ENCODE measurements at regions not wholly inside any gene's neighbourhood (a gene's known extent, or its start where the extent isn't known, plus 50 kb on each side); places are given as distances from the start of the nearest gene placed in this dataset.

- H3K79me2 ChIP-seq (ENCODE audit: control insufficient read depth, insufficient read depth, low read length, unreplicated experiment): no peaks in the 10 kb centered on the region
- no peak overlapping the region for H3K4me3 ChIP-seq (ENCODE audit: low read depth, low read length)
- no peak overlapping the region for H2AFZ ChIP-seq (ENCODE audit: low read length, unreplicated experiment)
- H3K36me3 ChIP-seq (ENCODE audit: insufficient read depth, low read length): no peaks in the 10 kb centered on the region
- no peaks in the 10 kb centered on the region for H3K27me3 ChIP-seq (ENCODE audit: insufficient read depth, low read length)
- no peaks in the 10 kb centered on the region for H3K4me1 ChIP-seq (ENCODE audit: control insufficient read depth, insufficient read depth, low read length, unreplicated experiment)
- H3K27ac ChIP-seq (ENCODE audit: low read depth, low read length): no peak overlapping the region
Measured at GRCh38 chr3:164095949-164096348, 982.3 kb downstream of the SI start.

- no peak overlapping the region for H2AFZ ChIP-seq (ENCODE audit: low read length, unreplicated experiment)
- H3K27me3 ChIP-seq (ENCODE audit: insufficient read depth, low read length): no peaks in the 10 kb centered on the region
- H3K4me1 ChIP-seq (ENCODE audit: control insufficient read depth, insufficient read depth, low read length, unreplicated experiment): no peaks in the 10 kb centered on the region
Measured at GRCh38 chr3:164095279-164095678, 983.0 kb downstream of the SI start.

GRCh38 chr3:164094546-164094945 is 983.8 kb downstream of the SI start:
- H3K4me3 ChIP-seq (ENCODE audit: low read depth, low read length): no peak overlapping the region
- H2AFZ ChIP-seq (ENCODE audit: low read length, unreplicated experiment): no peak overlapping the region
- H3K79me2 ChIP-seq (ENCODE audit: control insufficient read depth, insufficient read depth, low read length, unreplicated experiment): no peaks in the 10 kb centered on the region
- no peaks in the 10 kb centered on the region for H3K4me1 ChIP-seq (ENCODE audit: control insufficient read depth, insufficient read depth, low read length, unreplicated experiment)
- no peaks in the 10 kb centered on the region for H3K36me3 ChIP-seq (ENCODE audit: insufficient read depth, low read length)
- no peak overlapping the region for H3K27ac ChIP-seq (ENCODE audit: low read depth, low read length)
- no peaks in the 10 kb centered on the region for H3K27me3 ChIP-seq (ENCODE audit: insufficient read depth, low read length)

More at GRCh38 chr3:164095279-164095678, 983.0 kb downstream of the SI start:
- H3K79me2 ChIP-seq (ENCODE audit: control insufficient read depth, insufficient read depth, low read length, unreplicated experiment): no peaks in the 10 kb centered on the region
- H3K27ac ChIP-seq (ENCODE audit: low read depth, low read length): no peak overlapping the region
- H3K4me3 ChIP-seq (ENCODE audit: low read depth, low read length): no peak overlapping the region
- no peaks in the 10 kb centered on the region for H3K36me3 ChIP-seq (ENCODE audit: insufficient read depth, low read length)

GRCh38 chr3:164080208-164080607 is 998.1 kb downstream of the SI start:
- Histone ChIP-seq H2AFZ (ENCODE audit: low read length, unreplicated experiment) (no peak overlapping the region), H3K4me3 (ENCODE audit: low read depth, low read length) (no peak overlapping the region), H3K27me3 (ENCODE audit: insufficient read depth, low read length) (no peaks in the 10 kb centered on the region)

GRCh38 chr3:164064298-164064697 is 1014.0 kb downstream of the SI start:
- Histone ChIP-seq H3K79me2 (ENCODE audit: control insufficient read depth, insufficient read depth, low read length, unreplicated experiment) (no peaks in the 10 kb centered on the region), H3K36me3 (ENCODE audit: insufficient read depth, low read length) (no peaks in the 10 kb centered on the region), H3K27ac (ENCODE audit: low read depth, low read length) (no peak overlapping the region), H3K27me3 (ENCODE audit: insufficient read depth, low read length) (no peaks in the 10 kb centered on the region), H3K4me1 (ENCODE audit: control insufficient read depth, insufficient read depth, low read length, unreplicated experiment) (no peaks in the 10 kb centered on the region), H3K4me3 (ENCODE audit: low read depth, low read length) (no peak overlapping the region), H2AFZ (ENCODE audit: low read length, unreplicated experiment) (no peak overlapping the region)

More at GRCh38 chr3:164080208-164080607, 998.1 kb downstream of the SI start:
- Histone ChIP-seq H3K4me1 (ENCODE audit: control insufficient read depth, insufficient read depth, low read length, unreplicated experiment) (no peaks in the 10 kb centered on the region), H3K79me2 (ENCODE audit: control insufficient read depth, insufficient read depth, low read length, unreplicated experiment) (no peaks in the 10 kb centered on the region), H3K27ac (ENCODE audit: low read depth, low read length) (no peak overlapping the region), H3K36me3 (ENCODE audit: insufficient read depth, low read length) (no peaks in the 10 kb centered on the region)

GRCh38 chr3:164060923-164061322 is 1017.4 kb downstream of the SI start:
- H3K4me3 ChIP-seq (ENCODE audit: low read depth, low read length): no peak overlapping the region
- no peak overlapping the region for H3K27ac ChIP-seq (ENCODE audit: low read depth, low read length)
- H3K27me3 ChIP-seq (ENCODE audit: insufficient read depth, low read length): no peaks in the 10 kb centered on the region
- no peaks in the 10 kb centered on the region for H3K4me1 ChIP-seq (ENCODE audit: control insufficient read depth, insufficient read depth, low read length, unreplicated experiment)
- no peak overlapping the region for H2AFZ ChIP-seq (ENCODE audit: low read length, unreplicated experiment)
- no peaks in the 10 kb centered on the region for H3K79me2 ChIP-seq (ENCODE audit: control insufficient read depth, insufficient read depth, low read length, unreplicated experiment)
- H3K36me3 ChIP-seq (ENCODE audit: insufficient read depth, low read length): no peaks in the 10 kb centered on the region

- Histone ChIP-seq H3K4me1 (ENCODE audit: control insufficient read depth, insufficient read depth, low read length, unreplicated experiment) (no peaks in the 10 kb centered on the region), H2AFZ (ENCODE audit: low read length, unreplicated experiment) (no peak overlapping the region), H3K36me3 (ENCODE audit: insufficient read depth, low read length) (no peaks in the 10 kb centered on the region), H3K79me2 (ENCODE audit: control insufficient read depth, insufficient read depth, low read length, unreplicated experiment) (no peaks in the 10 kb centered on the region), H3K27me3 (ENCODE audit: insufficient read depth, low read length) (no peaks in the 10 kb centered on the region), H3K27ac (ENCODE audit: low read depth, low read length) (no peak overlapping the region), H3K4me3 (ENCODE audit: low read depth, low read length) (no peak overlapping the region)
Measured at GRCh38 chr3:164049847-164050246, 1028.4 kb downstream of the SI start.

- no peak overlapping the region for H2AFZ ChIP-seq (ENCODE audit: low read length, unreplicated experiment)
- no peaks in the 10 kb centered on the region for H3K79me2 ChIP-seq (ENCODE audit: control insufficient read depth, insufficient read depth, low read length, unreplicated experiment)
- H3K27me3 ChIP-seq (ENCODE audit: insufficient read depth, low read length): no peaks in the 10 kb centered on the region
- H3K27ac ChIP-seq (ENCODE audit: low read depth, low read length): no peak overlapping the region
- H3K4me1 ChIP-seq (ENCODE audit: control insufficient read depth, insufficient read depth, low read length, unreplicated experiment): no peaks in the 10 kb centered on the region
- H3K36me3 ChIP-seq (ENCODE audit: insufficient read depth, low read length): no peaks in the 10 kb centered on the region
- H3K4me3 ChIP-seq (ENCODE audit: low read depth, low read length): no peak overlapping the region
Measured at GRCh38 chr3:164048451-164048850, 1029.8 kb downstream of the SI start.

- H3K27me3 ChIP-seq (ENCODE audit: insufficient read depth, low read length): no peaks in the 10 kb centered on the region
- H3K36me3 ChIP-seq (ENCODE audit: insufficient read depth, low read length): no peaks in the 10 kb centered on the region
- H3K79me2 ChIP-seq (ENCODE audit: control insufficient read depth, insufficient read depth, low read length, unreplicated experiment): no peaks in the 10 kb centered on the region
- no peak overlapping the region for H3K27ac ChIP-seq (ENCODE audit: low read depth, low read length)
- H3K4me1 ChIP-seq (ENCODE audit: control insufficient read depth, insufficient read depth, low read length, unreplicated experiment): no peaks in the 10 kb centered on the region
- H2AFZ ChIP-seq (ENCODE audit: low read length, unreplicated experiment): no peak overlapping the region
- no peak overlapping the region for H3K4me3 ChIP-seq (ENCODE audit: low read depth, low read length)
Measured at GRCh38 chr3:164040991-164041390, 1037.3 kb downstream of the SI start.

- H3K27me3 ChIP-seq (ENCODE audit: insufficient read depth, low read length): no peaks in the 10 kb centered on the region
- no peaks in the 10 kb centered on the region for H3K79me2 ChIP-seq (ENCODE audit: control insufficient read depth, insufficient read depth, low read length, unreplicated experiment)
- no peak overlapping the region for H3K4me3 ChIP-seq (ENCODE audit: low read depth, low read length)
- H2AFZ ChIP-seq (ENCODE audit: low read length, unreplicated experiment): no peak overlapping the region
- no peak overlapping the region for H3K27ac ChIP-seq (ENCODE audit: low read depth, low read length)
- H3K36me3 ChIP-seq (ENCODE audit: insufficient read depth, low read length): no peaks in the 10 kb centered on the region
- no peaks in the 10 kb centered on the region for H3K4me1 ChIP-seq (ENCODE audit: control insufficient read depth, insufficient read depth, low read length, unreplicated experiment)
Measured at GRCh38 chr3:164030194-164030593, 1048.1 kb downstream of the SI start.

GRCh38 chr3:164024786-164025185 is 1053.5 kb downstream of the SI start:
- Histone ChIP-seq H3K4me1 (ENCODE audit: control insufficient read depth, insufficient read depth, low read length, unreplicated experiment) (no peaks in the 10 kb centered on the region), H3K36me3 (ENCODE audit: insufficient read depth, low read length) (no peaks in the 10 kb centered on the region), H3K27ac (ENCODE audit: low read depth, low read length) (no peak overlapping the region), H2AFZ (ENCODE audit: low read length, unreplicated experiment) (no peak overlapping the region), H3K27me3 (ENCODE audit: insufficient read depth, low read length) (no peaks in the 10 kb centered on the region), H3K4me3 (ENCODE audit: low read depth, low read length) (no peak overlapping the region), H3K79me2 (ENCODE audit: control insufficient read depth, insufficient read depth, low read length, unreplicated experiment) (no peaks in the 10 kb centered on the region)
